HepG2 (cell line): ENCODE measurements at regions not wholly inside any gene's neighbourhood (a gene's known extent, or its start where the extent isn't known, plus 50 kb on each side); places are given as distances from the start of the nearest gene placed in this dataset.

Source experiments
- ATAC-seq: fragments of 200-7000 bp; cut with Tn5 transposase; 3 replicates; pipeline ENCODE4 v1.9.1; 2020; ENCODE audit warnings: mild to moderate bottlenecking, moderate library complexity
- BruUV-seq: library from RNA; stranded (reverse); fragments of 400-500 nt; replicated peaks from 2 replicates; lab custom pipeline; 2021; lab: Mats Ljungman, UMichigan
- CTCF ChIA-PET: fragments of 300-600 bp; formaldehyde crosslinking; extraction: SDS; loops from one replicate; lab custom pipeline; 2021; ENCODE audit warnings: low total read pairs, inconsistent platforms, low intra/inter-chr PET ratio; lab: Yijun Ruan, JAX
- POLR2A ChIA-PET: fragments of 350-600 bp; sonication (Branson Sonifier 250); formaldehyde crosslinking; loops from one replicate; lab custom pipeline; 2020; ENCODE audit warnings: antibody characterized with exemption, inconsistent platforms; lab: Yijun Ruan, JAX
- DNase-seq: peaks from one replicate; pipeline ENCODE4 v3.0.0-alpha.2; 2015; ENCODE audit warnings: low spot score
- FAIRE-seq: peaks from 3 replicates; lab custom pipeline; 2011; peaks lifted over from hg19 to GRCh38; lab: Jason Lieb, UNC
- H2AFZ ChIP-seq: one replicate; pipeline ENCODE4 v1.6.1; 2011; ENCODE audit warnings: low read length, inconsistent platforms
- H3K27ac ChIP-seq: fragments of 300-600 bp; 3 replicates; pipeline ENCODE4 v1.8.0; 2011; ENCODE audit warnings: mixed run types, mild to moderate bottlenecking, mixed read lengths, low read length, inconsistent platforms; ENCODE audit not compliant: insufficient read depth; ENCODE audit errors: extremely low read length
- H3K27me3 ChIP-seq, 2 experiments: fragments of 200-600 bp in 1 of 2; 2 replicates in 1 of 2; 3 replicates in 1 of 2; pipeline versions ENCODE4 v1.6.0 to v1.8.0; 2011; ENCODE audit warnings: low read length in 2 of 2, mild to moderate bottlenecking in 2 of 2, moderate library complexity in 2 of 2, inconsistent platforms in 1 of 2; ENCODE audit not compliant: insufficient read depth in 2 of 2, control insufficient read depth in 1 of 2
- H3K36me3 ChIP-seq, 2 experiments: fragments of 200-600 bp in 1 of 2; replicated peaks in 1 of 2; 2 replicates in 1 of 2; 3 replicates in 1 of 2; pipeline versions ENCODE4 v1.5.1 to v1.8.0; 2011; ENCODE audit warnings: low read length in 2 of 2, inconsistent platforms in 1 of 2; ENCODE audit not compliant: insufficient read depth in 2 of 2, control insufficient read depth in 1 of 2
- H3K4me1 ChIP-seq: 2 replicates; pipeline ENCODE4 v1.5.1; 2012; ENCODE audit warnings: low read length, inconsistent platforms; ENCODE audit not compliant: insufficient read depth
- H3K4me2 ChIP-seq: 2 replicates; pipeline ENCODE4 v1.6.0; 2011; ENCODE audit warnings: low read depth, low read length, inconsistent platforms
- H3K4me3 ChIP-seq, 3 experiments: fragments of 200-600 bp in 1 of 3; sonication (generic), shearing (Covaris generic) in 1 of 3; replicated peaks in 1 of 3; 2 replicates each; pipeline ENCODE4 v1.5.1; 2011 to 2016; ENCODE audit warnings: low read length in 3 of 3, inconsistent platforms in 2 of 3, low read depth in 2 of 3, mild to moderate bottlenecking in 2 of 3, control low read depth in 1 of 3, mixed read lengths in 1 of 3; ENCODE audit not compliant: insufficient read depth in 1 of 3
- H3K79me2 ChIP-seq: one replicate; pipeline ENCODE4 v1.6.1; 2011; ENCODE audit warnings: low read length, inconsistent platforms; ENCODE audit not compliant: insufficient read depth
- H3K9ac ChIP-seq: 2 replicates; pipeline ENCODE4 v1.6.0; 2011; ENCODE audit warnings: mild to moderate bottlenecking, low read depth, low read length, inconsistent platforms; ENCODE audit not compliant: insufficient read depth
- H3K9me3 ChIP-seq: 2 replicates; pipeline ENCODE4 v1.5.1; 2012; ENCODE audit warnings: mild to moderate bottlenecking, low read length
- H4K20me1 ChIP-seq: 2 replicates; pipeline ENCODE4 v1.6.0; 2011; ENCODE audit warnings: inconsistent platforms, mild to moderate bottlenecking, low read length, moderate library complexity; ENCODE audit not compliant: insufficient read depth
- ATF7 ChIP-seq, 2 experiments: fragments of 450-650 bp in 1 of 2; sonication (generic) in 1 of 2; formaldehyde crosslinking in 1 of 2; IDR thresholded peaks; 2 replicates each; pipeline versions ENCODE4 v1.4.0 to v1.6.1; 2016 to 2020; ENCODE audit warnings: antibody characterized with exemption in 1 of 2, mild to moderate bottlenecking in 1 of 2, missing genetic modification reagents in 1 of 2
- CREB1 ChIP-seq, 2 experiments: fragments of 450-650 bp in 1 of 2; IDR thresholded peaks; 2 replicates each; pipeline ENCODE4 v1.6.1; 2016 to 2017; ENCODE audit warnings: control low read depth in 1 of 2, mild to moderate bottlenecking in 1 of 2, missing compliant biosample characterization in 1 of 2, missing genetic modification characterization in 1 of 2
- HOXA5 ChIP-seq: sonication (generic); formaldehyde crosslinking; IDR thresholded peaks from 2 replicates; pipeline ENCODE4 v1.4.0; 2020; ENCODE audit warnings: missing genetic modification reagents
- HOXA9 ChIP-seq: sonication (generic); formaldehyde crosslinking; IDR thresholded peaks from 2 replicates; pipeline ENCODE4 v1.8.1; 2022; ENCODE audit warnings: missing genetic modification reagents, mild to moderate bottlenecking, moderate library complexity, borderline replicate concordance
- LBX2 ChIP-seq: sonication (generic); formaldehyde crosslinking; IDR thresholded peaks from 2 replicates; pipeline ENCODE4 v1.5.0; 2020; ENCODE audit warnings: missing genetic modification reagents, mild to moderate bottlenecking, borderline replicate concordance
- MLXIP ChIP-seq: sonication (generic); formaldehyde crosslinking; IDR thresholded peaks from 2 replicates; pipeline ENCODE4 v1.9.0; 2021; ENCODE audit warnings: missing genetic modification reagents, borderline replicate concordance
- POLR2AphosphoS5 ChIP-seq: IDR thresholded peaks from 2 replicates; pipeline ENCODE4 v1.6.1; 2012; ENCODE audit warnings: low read depth, low read length
- RCOR2 ChIP-seq: IDR thresholded peaks from 2 replicates; pipeline ENCODE4 v1.6.1; 2016; ENCODE audit warnings: missing biosample characterization, missing genetic modification reagents
- SKI ChIP-seq: fragments of 450-650 bp; IDR thresholded peaks from one replicate; pipeline ENCODE4 v1.6.1; 2018; ENCODE audit warnings: mild to moderate bottlenecking; ENCODE audit not compliant: partially characterized antibody
- SMAD1 ChIP-seq: sonication (generic); formaldehyde crosslinking; IDR thresholded peaks from 2 replicates; pipeline ENCODE4 v1.4.0; 2020; ENCODE audit warnings: missing genetic modification reagents, low read depth, mild to moderate bottlenecking, borderline replicate concordance
- SOX5 ChIP-seq: IDR thresholded peaks from 2 replicates; pipeline ENCODE4 v1.6.1; 2016; ENCODE audit warnings: borderline replicate concordance
- ZBTB21 ChIP-seq: sonication (generic); formaldehyde crosslinking; IDR thresholded peaks from 2 replicates; pipeline ENCODE4 v1.4.0; 2020; ENCODE audit warnings: missing genetic modification reagents
- ZBTB39 ChIP-seq: sonication (generic); formaldehyde crosslinking; IDR thresholded peaks from 2 replicates; pipeline ENCODE4 v1.5.0; 2020; ENCODE audit warnings: missing genetic modification reagents
- ZMAT5 ChIP-seq: sonication (generic); formaldehyde crosslinking; IDR thresholded peaks from 2 replicates; pipeline ENCODE4 v1.5.0; 2020; ENCODE audit warnings: mild to moderate bottlenecking, low read depth, missing genetic modification reagents, borderline replicate concordance
- WGBS: methylation state at CpG from one replicate; pipeline ENCODE4 v1.1.6; 2017; ENCODE audit warnings: low lambda C conversion rate; 5-methylcytosine and 5-hydroxymethylcytosine counted together
- in situ Hi-C: cut with HindIII; loops from 2 replicates; pipeline ENCODE4 v1.10.0; 2017; ENCODE audit warnings: low pct_unique_long_range_greater_than_20kb; ENCODE audit not compliant: extremely low pct_ligation_motif_present
- intact Hi-C: fragments of 100-400 bp; cut with micrococcal nuclease; formaldehyde crosslinking; loops from one replicate; pipeline ENCODE4 v1.10.0; 2022; ENCODE audit not compliant: unreplicated experiment

- FAIRE-seq (no peak), DNase-seq (no peak), ATAC-seq (no peak)
- Histone ChIP-seq H3K4me2 (no peak overlapping the region), H3K27ac (no peak overlapping the region), H3K9me3 (no peaks in the 10 kb centered on the region), H3K4me3 (no peak overlapping the region), H3K4me1 (no peaks in the 10 kb centered on the region), H3K27me3 (no peaks in the 10 kb centered on the region), H3K36me3 (no peaks in the 10 kb centered on the region), H4K20me1 (no peaks in the 10 kb centered on the region), H3K79me2 (no peaks in the 10 kb centered on the region), H2AFZ (no peak overlapping the region), H3K9ac (no peak overlapping the region)
- intact Hi-C loops (no loop called here), in situ Hi-C loops (no loop called here)
- WGBS: 83% methylated on average over 1 of the region's 3 CpGs
- no TSS peak for BruUV-seq
- POLR2A ChIA-PET: no interaction called here
- CTCF ChIA-PET: no interaction called here
- TF ChIP-seq HOXA9 (CRISPR knock-in tag): no peak
- peak; percentile 89 for TF ChIP-seq ATF7 (IDR thresholded peaks at IDR 0.05)
- TF ChIP-seq ATF7 (CRISPR knock-in tag; IDR thresholded peaks at IDR 0.05): no peak
- TF ChIP-seq ZMAT5: no peak
- TF ChIP-seq CREB1 (IDR thresholded peaks at IDR 0.05): peak; percentile 92
- no peak for TF ChIP-seq CREB1 (CRISPR knock-in tag; IDR thresholded peaks at IDR 0.05)
- TF ChIP-seq ZBTB21 (CRISPR knock-in tag): no peak
- no peak for TF ChIP-seq LBX2 (CRISPR knock-in tag)
- TF ChIP-seq SMAD1 (CRISPR knock-in tag): no peak
- no peak for TF ChIP-seq SOX5
- TF ChIP-seq ZBTB39: no peak
- no peak for TF ChIP-seq HOXA5 (CRISPR knock-in tag)
- no peak for TF ChIP-seq SKI
- TF ChIP-seq MLXIP (CRISPR knock-in tag): no peak
- TF ChIP-seq POLR2AphosphoS5: no peak
- no peak for TF ChIP-seq RCOR2 (CRISPR knock-in tag)
Measured at GRCh38 chr7:56250135-56250534, 133.9 kb upstream of the NUPR2 start.
